Astrocyte (in vitro differentiated cells and primary cell): ENCODE measurements at regions not wholly inside any gene's neighbourhood (a gene's known extent, or its start where the extent isn't known, plus 50 kb on each side); places are given as distances from the start of the nearest gene placed in this dataset.

Experiments
- DNase-seq: peaks from one replicate; pipeline ENCODE4 v3.0.0-alpha.2; 2010; ENCODE audit warnings: low read depth
- FAIRE-seq: peaks from 2 replicates; lab custom pipeline; 2011; peaks lifted over from hg19 to GRCh38; lab: Jason Lieb, UNC
- H2AFZ ChIP-seq: 2 replicates; pipeline ENCODE4 v1.6.0; 2012; ENCODE audit warnings: low read depth, low read length, inconsistent platforms
- H3K27ac ChIP-seq: 2 replicates; pipeline ENCODE4 v1.5.1; 2011; ENCODE audit warnings: low read depth, low read length, inconsistent platforms
- H3K27me3 ChIP-seq: 2 replicates; pipeline ENCODE4 v1.6.0; 2011; ENCODE audit warnings: low read length, inconsistent platforms; ENCODE audit not compliant: insufficient read depth
- H3K36me3 ChIP-seq: 2 replicates; pipeline ENCODE4 v1.5.1; 2011; ENCODE audit warnings: low read length, inconsistent platforms; ENCODE audit not compliant: insufficient read depth
- H3K4me1 ChIP-seq: 2 replicates; pipeline ENCODE4 v1.5.1; 2011; ENCODE audit warnings: low read length, inconsistent platforms; ENCODE audit not compliant: insufficient read depth
- H3K4me2 ChIP-seq: 2 replicates; pipeline ENCODE4 v1.6.0; 2012; ENCODE audit warnings: low read length, inconsistent platforms
- H3K4me3 ChIP-seq: 2 replicates; pipeline ENCODE4 v1.5.1; 2011; ENCODE audit warnings: low read depth, mild to moderate bottlenecking, low read length, inconsistent platforms; ENCODE audit not compliant: insufficient read depth
- H3K79me2 ChIP-seq: 2 replicates; pipeline ENCODE4 v1.6.0; 2012; ENCODE audit warnings: mild to moderate bottlenecking, low read length, inconsistent platforms; ENCODE audit not compliant: insufficient read depth
- H3K9ac ChIP-seq: 2 replicates; pipeline ENCODE4 v1.6.0; 2012; ENCODE audit warnings: mild to moderate bottlenecking, low read length, inconsistent platforms
- H3K9me3 ChIP-seq: 2 replicates; pipeline ENCODE4 v1.5.1; 2012; ENCODE audit warnings: low read depth, mild to moderate bottlenecking, low read length, inconsistent platforms; ENCODE audit not compliant: insufficient read depth
- H4K20me1 ChIP-seq: 2 replicates; pipeline ENCODE4 v1.6.0; 2012; ENCODE audit warnings: low read length, inconsistent platforms; ENCODE audit not compliant: insufficient read depth
- H3K27ac Mint-ChIP-seq: one replicate; pipeline ENCODE4 v1.8.0; 2021; ENCODE audit warnings: mild to moderate bottlenecking, mixed read lengths; ENCODE audit not compliant: unreplicated experiment
- H3K27me3 Mint-ChIP-seq: one replicate; pipeline ENCODE4 v1.8.0; 2021; ENCODE audit warnings: low read depth, mixed read lengths; ENCODE audit not compliant: unreplicated experiment
- H3K36me3 Mint-ChIP-seq: one replicate; pipeline ENCODE4 v1.8.0; 2021; ENCODE audit warnings: low read depth, mixed read lengths; ENCODE audit not compliant: unreplicated experiment
- H3K4me1 Mint-ChIP-seq: one replicate; pipeline ENCODE4 v1.8.0; 2021; ENCODE audit warnings: low read depth, mixed read lengths; ENCODE audit not compliant: unreplicated experiment
- H3K4me3 Mint-ChIP-seq: one replicate; pipeline ENCODE4 v1.8.0; 2021; ENCODE audit warnings: mild to moderate bottlenecking, moderate library complexity, mixed read lengths; ENCODE audit not compliant: unreplicated experiment
- H3K9me3 Mint-ChIP-seq: one replicate; pipeline ENCODE4 v1.8.0; 2021; ENCODE audit warnings: mild to moderate bottlenecking, mixed read lengths; ENCODE audit not compliant: unreplicated experiment
- CTCF ChIP-seq: IDR thresholded peaks from 2 replicates; pipeline ENCODE4 v1.5.1; 2011; ENCODE audit warnings: low read depth, mild to moderate bottlenecking, inconsistent platforms, low read length, moderate library complexity; ENCODE audit not compliant: insufficient read depth
- EZH2 ChIP-seq: IDR thresholded peaks from 2 replicates; pipeline ENCODE4 v1.6.1; 2012; ENCODE audit warnings: mild to moderate bottlenecking, low read length, inconsistent platforms; ENCODE audit not compliant: insufficient read depth

- no peak overlapping the region for H3K4me3 Mint-ChIP-seq
- no peak for DNase-seq
- Histone ChIP-seq H3K79me2 (no peaks in the 10 kb centered on the region), H3K4me2 (no peak overlapping the region), H3K9ac (no peak overlapping the region), H2AFZ (no peak overlapping the region), H3K36me3 (no peaks in the 10 kb centered on the region), H3K4me3 (no peak overlapping the region), H3K27me3 (peaks cover 10% of the 10 kb centered on the region), H3K9me3 (peaks cover 6% of the 10 kb centered on the region), H4K20me1 (no peaks in the 10 kb centered on the region), H3K4me1 (peaks cover 8% of the 10 kb centered on the region), H3K27ac (no peak overlapping the region)
- no peaks in the 10 kb centered on the region for H3K4me1 Mint-ChIP-seq
- peaks cover 3% of the 10 kb centered on the region for H3K36me3 Mint-ChIP-seq
- H3K27ac Mint-ChIP-seq = no peak overlapping the region
- TF ChIP-seq CTCF = no peak
- no peak for TF ChIP-seq EZH2
- peaks cover 43% of the 10 kb centered on the region for H3K27me3 Mint-ChIP-seq
- peaks cover 7% of the 10 kb centered on the region for H3K9me3 Mint-ChIP-seq
- FAIRE-seq = no peak
These were observed 159.5 kb downstream of the RPS24 start for GRCh38 chr10:78193189-78193588.

- Mint-ChIP-seq H3K36me3 (peaks cover 3% of the 10 kb centered on the region), H3K9me3 (peaks cover 7% of the 10 kb centered on the region), H3K4me3 (no peak overlapping the region), H3K27ac (no peak overlapping the region), H3K4me1 (no peaks in the 10 kb centered on the region), H3K27me3 (peaks cover 42% of the 10 kb centered on the region)
- Histone ChIP-seq H3K9me3 (peaks cover 6% of the 10 kb centered on the region), H3K4me3 (no peak overlapping the region), H3K27ac (no peak overlapping the region), H2AFZ (no peak overlapping the region), H3K36me3 (no peaks in the 10 kb centered on the region), H3K79me2 (no peaks in the 10 kb centered on the region), H3K4me2 (no peak overlapping the region), H3K4me1 (peaks cover 8% of the 10 kb centered on the region), H3K9ac (no peak overlapping the region), H4K20me1 (no peaks in the 10 kb centered on the region), H3K27me3 (peaks cover 18% of the 10 kb centered on the region)
- TF ChIP-seq EZH2 (no peak), CTCF (no peak)
- no peak for FAIRE-seq
- DNase-seq = no peak
These were observed 160.4 kb downstream of the RPS24 start for GRCh38 chr10:78194050-78194449.

GRCh38 chr10:78194539-78195402 lies 161.1 kb downstream of the RPS24 start:
- Mint-ChIP-seq H3K4me1 (no peaks in the 10 kb centered on the region), H3K27me3 (peaks cover 35% of the 10 kb centered on the region), H3K9me3 (peaks cover 5% of the 10 kb centered on the region), H3K27ac (no peak overlapping the region), H3K4me3 (no peak overlapping the region), H3K36me3 (peaks cover 3% of the 10 kb centered on the region)
- Histone ChIP-seq H3K4me3 (no peak overlapping the region), H3K9me3 (peaks cover 6% of the 10 kb centered on the region), H3K27ac (no peak overlapping the region), H3K4me1 (peaks cover 8% of the 10 kb centered on the region), H2AFZ (no peak overlapping the region), H4K20me1 (no peaks in the 10 kb centered on the region), H3K27me3 (peaks cover 24% of the 10 kb centered on the region), H3K36me3 (no peaks in the 10 kb centered on the region), H3K9ac (no peak overlapping the region), H3K4me2 (no peak overlapping the region), H3K79me2 (no peaks in the 10 kb centered on the region)
- no peak for DNase-seq
- TF ChIP-seq CTCF = no peak
- TF ChIP-seq EZH2 = no peak
- FAIRE-seq = no peak
